Hepatocyte (in vitro differentiated cells): ENCODE measurements at regions not wholly inside any gene's neighbourhood (a gene's known extent, or its start where the extent isn't known, plus 50 kb on each side); places are given as distances from the start of the nearest gene placed in this dataset.
"Not testable (repeated sequence)": the region's sequence is repeated elsewhere in the genome, so short reads cannot be mapped to it uniquely, and the experiment has no call there.

Experiments
- DNase-seq: peaks from one replicate; pipeline ENCODE4 v3.0.0-alpha.2; 2016; ENCODE audit warnings: low spot score
- H2AFZ ChIP-seq: fragments of 200-600 bp; sonication (generic); 2 replicates; pipeline ENCODE4 v1.6.0; 2016; ENCODE audit warnings: antibody characterized with exemption, mild to moderate bottlenecking
- H3K27ac ChIP-seq: fragments of 200-600 bp; sonication (generic); 2 replicates; pipeline ENCODE4 v1.5.1; 2016; ENCODE audit warnings: mild to moderate bottlenecking
- H3K27me3 ChIP-seq: fragments of 200-600 bp; sonication (generic); 2 replicates; pipeline ENCODE4 v1.6.1; 2016
- H3K36me3 ChIP-seq: fragments of 200-600 bp; sonication (generic); replicated peaks from 2 replicates; pipeline ENCODE4 v1.5.1; 2016; ENCODE audit warnings: low read depth; ENCODE audit not compliant: insufficient read depth
- H3K4me1 ChIP-seq: fragments of 200-600 bp; sonication (generic); 2 replicates; pipeline ENCODE4 v1.5.1; 2016; ENCODE audit warnings: mild to moderate bottlenecking, moderate library complexity; ENCODE audit not compliant: insufficient read depth
- H3K4me2 ChIP-seq: fragments of 200-600 bp; sonication (generic); 2 replicates; pipeline ENCODE4 v1.6.0; 2016
- H3K4me3 ChIP-seq: fragments of 200-600 bp; sonication (generic); 2 replicates; pipeline ENCODE4 v1.5.1; 2016; ENCODE audit warnings: mild to moderate bottlenecking
- H3K79me2 ChIP-seq: fragments of 200-600 bp; sonication (generic); 2 replicates; pipeline ENCODE4 v1.6.0; 2017; ENCODE audit warnings: mild to moderate bottlenecking
- H3K9me2 ChIP-seq: fragments of 200-600 bp; sonication (generic); replicated peaks from 2 replicates; pipeline ENCODE4 v1.6.0; 2017; ENCODE audit warnings: mild to moderate bottlenecking; ENCODE audit not compliant: insufficient read depth
- H3K9me3 ChIP-seq: fragments of 200-600 bp; sonication (generic); 2 replicates; pipeline ENCODE4 v1.5.1; 2016; ENCODE audit warnings: low read depth, mild to moderate bottlenecking
- H4K20me1 ChIP-seq: fragments of 200-600 bp; sonication (generic); 2 replicates; pipeline ENCODE4 v1.6.0; 2016; ENCODE audit warnings: mild to moderate bottlenecking; ENCODE audit not compliant: insufficient read depth, poor library complexity, severe bottlenecking
- CTCF ChIP-seq: fragments of 200-600 bp; sonication (generic); IDR thresholded peaks from 2 replicates; pipeline ENCODE4 v1.5.1; 2016; ENCODE audit warnings: antibody characterized with exemption, mild to moderate bottlenecking; ENCODE audit not compliant: poor library complexity
- EZH2 ChIP-seq: fragments of 200-600 bp; sonication (generic); IDR thresholded peaks from 2 replicates; pipeline ENCODE4 v1.6.1; 2016; ENCODE audit warnings: antibody characterized with exemption, mild to moderate bottlenecking, borderline replicate concordance
- EZH2phosphoT487 ChIP-seq: fragments of 200-600 bp; sonication (generic); IDR thresholded peaks from one replicate; pipeline ENCODE4 v1.6.1; 2018; ENCODE audit warnings: antibody characterized with exemption, mild to moderate bottlenecking, low read depth, moderate library complexity; ENCODE audit not compliant: unreplicated experiment, severe bottlenecking
- WGBS: methylation state at CpG from one replicate; pipeline ENCODE4 v1.1.6; 2016; ENCODE audit warnings: low lambda C conversion rate; ENCODE audit errors: missing lambda C conversion rate; 5-methylcytosine and 5-hydroxymethylcytosine counted together

- H4K20me1 ChIP-seq: no peaks in the 10 kb centered on the region
- no peak for TF ChIP-seq CTCF
- WGBS: 97% methylated on average over 1 of the region's 1 CpG
Measured at GRCh38 chr18:42544901-42545300, 570.6 kb downstream of the RIT2 start.

GRCh38 chr18:42545825-42546224 is 569.7 kb downstream of the RIT2 start:
- no peaks in the 10 kb centered on the region for H4K20me1 ChIP-seq
- H3K27me3 ChIP-seq: no peaks in the 10 kb centered on the region
- no peak for TF ChIP-seq EZH2phosphoT487
- no peak for TF ChIP-seq CTCF
- TF ChIP-seq EZH2: no peak
- no peak overlapping the region for H3K27ac ChIP-seq
- no peak overlapping the region for H2AFZ ChIP-seq
- H3K36me3 ChIP-seq: no peaks in the 10 kb centered on the region
- no peaks in the 10 kb centered on the region for H3K9me3 ChIP-seq
- H3K9me2 ChIP-seq: no peaks in the 10 kb centered on the region
- no peak for DNase-seq
- 84% methylated on average over 5 of the region's 5 CpGs for WGBS
- H3K79me2 ChIP-seq: no peaks in the 10 kb centered on the region
- no peak overlapping the region for H3K4me2 ChIP-seq
- no peak overlapping the region for H3K4me3 ChIP-seq
- no peaks in the 10 kb centered on the region for H3K4me1 ChIP-seq

More at GRCh38 chr18:42544901-42545300, 570.6 kb downstream of the RIT2 start:
- no peaks in the 10 kb centered on the region for H3K36me3 ChIP-seq
- H3K4me3 ChIP-seq: no peak overlapping the region
- H3K4me2 ChIP-seq: no peak overlapping the region
- H3K9me2 ChIP-seq: no peaks in the 10 kb centered on the region
- no peak overlapping the region for H3K27ac ChIP-seq
- no peak for DNase-seq
- H3K27me3 ChIP-seq: no peaks in the 10 kb centered on the region
- H3K4me1 ChIP-seq: no peaks in the 10 kb centered on the region
- H3K9me3 ChIP-seq: no peaks in the 10 kb centered on the region
- no peak overlapping the region for H2AFZ ChIP-seq
- no peaks in the 10 kb centered on the region for H3K79me2 ChIP-seq

GRCh38 chr18:42548493-42548892 is 567.0 kb downstream of the RIT2 start:
- H3K4me3 ChIP-seq: no peak overlapping the region
- H3K36me3 ChIP-seq: no peaks in the 10 kb centered on the region
- 81% methylated on average over 1 of the region's 1 CpG for WGBS
- TF ChIP-seq EZH2: no peak
- no peak for DNase-seq
- no peaks in the 10 kb centered on the region for H4K20me1 ChIP-seq
- no peaks in the 10 kb centered on the region for H3K9me3 ChIP-seq
- H2AFZ ChIP-seq: no peak overlapping the region
- no peaks in the 10 kb centered on the region for H3K27me3 ChIP-seq
- H3K79me2 ChIP-seq: no peaks in the 10 kb centered on the region
- H3K4me2 ChIP-seq: no peak overlapping the region
- no peak overlapping the region for H3K27ac ChIP-seq
- no peaks in the 10 kb centered on the region for H3K9me2 ChIP-seq
- H3K4me1 ChIP-seq: no peaks in the 10 kb centered on the region

- Histone ChIP-seq H3K79me2 (no peaks in the 10 kb centered on the region), H3K36me3 (no peaks in the 10 kb centered on the region), H3K4me1 (no peaks in the 10 kb centered on the region), H2AFZ (no peak overlapping the region), H3K27me3 (no peaks in the 10 kb centered on the region), H4K20me1 (no peaks in the 10 kb centered on the region), H3K9me2 (no peaks in the 10 kb centered on the region), H3K4me2 (no peak overlapping the region), H3K4me3 (no peak overlapping the region), H3K9me3 (no peaks in the 10 kb centered on the region), H3K27ac (no peak overlapping the region)
- TF ChIP-seq EZH2phosphoT487: no peak
- TF ChIP-seq EZH2: no peak
- TF ChIP-seq CTCF: no peak
- WGBS: 100% methylated on average over 3 of the region's 3 CpGs
- no peak for DNase-seq
Measured at GRCh38 chr18:42549596-42549995, 565.9 kb downstream of the RIT2 start.

GRCh38 chr18:42552559-42552958 is 562.9 kb downstream of the RIT2 start:
- not testable (repeated sequence) for H3K4me1 ChIP-seq, H3K4me2 ChIP-seq, H3K9me3 ChIP-seq, H3K27me3 ChIP-seq, H3K27ac ChIP-seq, H3K36me3 ChIP-seq, H3K4me3 ChIP-seq, H3K79me2 ChIP-seq, DNase-seq, H3K9me2 ChIP-seq, H2AFZ ChIP-seq, H4K20me1 ChIP-seq
- WGBS: 62% methylated on average over 4 of the region's 4 CpGs
